ENCODE measurements at regions not wholly inside any gene's neighbourhood (a gene's known extent, or its start where the extent isn't known, plus 50 kb on each side); places are given as distances from the start of the nearest gene placed in this dataset.

DNA sequence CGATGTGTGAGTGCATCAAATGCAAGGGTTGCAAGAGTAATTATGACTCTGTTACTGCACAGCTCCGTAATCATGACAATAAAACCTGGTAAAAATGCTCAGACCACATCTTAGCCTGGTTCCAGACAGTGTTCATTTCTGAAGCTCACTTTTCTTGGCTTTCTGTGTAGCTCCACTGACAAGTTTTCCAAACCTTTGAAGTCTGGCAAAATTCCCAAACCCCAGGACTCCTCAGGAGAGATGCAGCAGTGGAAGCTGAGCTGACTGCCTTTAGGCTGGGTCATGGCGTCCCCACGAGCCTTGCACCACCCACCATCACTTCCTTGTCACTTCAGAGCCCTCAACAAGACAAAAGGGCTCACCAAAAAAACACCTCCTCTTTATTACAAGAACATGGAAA is 131.6 kb upstream of the TAS2R1 start:
- no peaks in the 10 kb centered on the region for H3K27me3 ChIP-seq (ENCODE audit: control insufficient read depth in 1 of 2, insufficient read depth in 2 of 2, low read length in 2 of 2)
- no peak overlapping the region for H3K27ac ChIP-seq (ENCODE audit: extremely low read length, insufficient read depth, low read length)
- no TSS peak for BruUV-seq (replicated peaks)
- ATAC-seq (no peak), FAIRE-seq (no peak), DNase-seq (ENCODE audit: low spot score) (no peak)
- no peak overlapping the region for H3K4me2 ChIP-seq (ENCODE audit: low read depth, low read length)
- TF ChIP-seq ZNF883 (CRISPR knock-in tag; IDR thresholded peaks at IDR 0.05; ENCODE audit: not compliant biosample characterization) (no peak), CCDC6 (CRISPR knock-in tag; IDR thresholded peaks at IDR 0.05) (no peak), ZMYM2 (CRISPR knock-in tag; IDR thresholded peaks at IDR 0.05) (no peak), AHR (CRISPR knock-in tag; IDR thresholded peaks at IDR 0.05) (no peak), ZNF343 (CRISPR knock-in tag; IDR thresholded peaks at IDR 0.05) (no peak), ZSCAN31 (CRISPR knock-in tag; IDR thresholded peaks at IDR 0.05; ENCODE audit: low read depth) (no peak), PPARG (CRISPR knock-in tag; conservative IDR thresholded peaks at IDR 0.05) (no peak), YEATS4 (CRISPR knock-in tag; IDR thresholded peaks at IDR 0.05; ENCODE audit: borderline replicate concordance) (no peak), SIX4 (CRISPR knock-in tag; IDR thresholded peaks at IDR 0.05) (no peak), ETV5 (CRISPR knock-in tag; IDR thresholded peaks at IDR 0.05; ENCODE audit: borderline replicate concordance) (no peak), ZNF761 (CRISPR knock-in tag; conservative IDR thresholded peaks at IDR 0.05) (no peak), MLLT10 (CRISPR knock-in tag; IDR thresholded peaks at IDR 0.05) (no peak), KMT2A (CRISPR knock-in tag; IDR thresholded peaks at IDR 0.05) (no peak), MZF1 (CRISPR knock-in tag; IDR thresholded peaks at IDR 0.05; ENCODE audit: borderline replicate concordance) (no peak), NCOR1 (IDR thresholded peaks at IDR 0.05; ENCODE audit: borderline replicate concordance, low read length) (no peak)
- TF ChIP-seq, protein P1, sequence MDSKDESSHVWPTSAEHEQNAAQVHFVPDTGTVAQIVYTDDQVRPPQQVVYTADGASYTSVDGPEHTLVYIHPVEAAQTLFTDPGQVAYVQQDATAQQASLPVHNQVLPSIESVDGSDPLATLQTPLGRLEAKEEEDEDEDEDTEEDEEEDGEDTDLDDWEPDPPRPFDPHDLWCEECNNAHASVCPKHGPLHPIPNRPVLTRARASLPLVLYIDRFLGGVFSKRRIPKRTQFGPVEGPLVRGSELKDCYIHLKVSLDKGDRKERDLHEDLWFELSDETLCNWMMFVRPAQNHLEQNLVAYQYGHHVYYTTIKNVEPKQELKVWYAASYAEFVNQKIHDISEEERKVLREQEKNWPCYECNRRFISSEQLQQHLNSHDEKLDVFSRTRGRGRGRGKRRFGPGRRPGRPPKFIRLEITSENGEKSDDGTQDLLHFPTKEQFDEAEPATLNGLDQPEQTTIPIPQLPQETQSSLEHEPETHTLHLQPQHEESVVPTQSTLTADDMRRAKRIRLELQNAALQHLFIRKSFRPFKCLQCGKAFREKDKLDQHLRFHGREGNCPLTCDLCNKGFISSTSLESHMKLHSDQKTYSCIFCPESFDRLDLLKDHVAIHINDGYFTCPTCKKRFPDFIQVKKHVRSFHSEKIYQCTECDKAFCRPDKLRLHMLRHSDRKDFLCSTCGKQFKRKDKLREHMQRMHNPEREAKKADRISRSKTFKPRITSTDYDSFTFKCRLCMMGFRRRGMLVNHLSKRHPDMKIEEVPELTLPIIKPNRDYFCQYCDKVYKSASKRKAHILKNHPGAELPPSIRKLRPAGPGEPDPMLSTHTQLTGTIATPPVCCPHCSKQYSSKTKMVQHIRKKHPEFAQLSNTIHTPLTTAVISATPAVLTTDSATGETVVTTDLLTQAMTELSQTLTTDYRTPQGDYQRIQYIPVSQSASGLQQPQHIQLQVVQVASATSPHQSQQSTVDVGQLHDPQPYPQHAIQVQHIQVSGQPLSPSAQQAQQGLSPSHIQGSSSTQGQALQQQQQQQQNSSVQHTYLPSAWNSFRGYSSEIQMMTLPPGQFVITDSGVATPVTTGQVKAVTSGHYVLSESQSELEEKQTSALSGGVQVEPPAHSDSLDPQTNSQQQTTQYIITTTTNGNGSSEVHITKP (CRISPR knock-in tag; IDR thresholded peaks at IDR 0.05; ENCODE audit: low read depth): no peak
- TF ChIP-seq, protein P2, sequence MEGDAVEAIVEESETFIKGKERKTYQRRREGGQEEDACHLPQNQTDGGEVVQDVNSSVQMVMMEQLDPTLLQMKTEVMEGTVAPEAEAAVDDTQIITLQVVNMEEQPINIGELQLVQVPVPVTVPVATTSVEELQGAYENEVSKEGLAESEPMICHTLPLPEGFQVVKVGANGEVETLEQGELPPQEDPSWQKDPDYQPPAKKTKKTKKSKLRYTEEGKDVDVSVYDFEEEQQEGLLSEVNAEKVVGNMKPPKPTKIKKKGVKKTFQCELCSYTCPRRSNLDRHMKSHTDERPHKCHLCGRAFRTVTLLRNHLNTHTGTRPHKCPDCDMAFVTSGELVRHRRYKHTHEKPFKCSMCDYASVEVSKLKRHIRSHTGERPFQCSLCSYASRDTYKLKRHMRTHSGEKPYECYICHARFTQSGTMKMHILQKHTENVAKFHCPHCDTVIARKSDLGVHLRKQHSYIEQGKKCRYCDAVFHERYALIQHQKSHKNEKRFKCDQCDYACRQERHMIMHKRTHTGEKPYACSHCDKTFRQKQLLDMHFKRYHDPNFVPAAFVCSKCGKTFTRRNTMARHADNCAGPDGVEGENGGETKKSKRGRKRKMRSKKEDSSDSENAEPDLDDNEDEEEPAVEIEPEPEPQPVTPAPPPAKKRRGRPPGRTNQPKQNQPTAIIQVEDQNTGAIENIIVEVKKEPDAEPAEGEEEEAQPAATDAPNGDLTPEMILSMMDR (CRISPR knock-in tag; IDR thresholded peaks at IDR 0.05): no peak
- TF ChIP-seq, protein P3, sequence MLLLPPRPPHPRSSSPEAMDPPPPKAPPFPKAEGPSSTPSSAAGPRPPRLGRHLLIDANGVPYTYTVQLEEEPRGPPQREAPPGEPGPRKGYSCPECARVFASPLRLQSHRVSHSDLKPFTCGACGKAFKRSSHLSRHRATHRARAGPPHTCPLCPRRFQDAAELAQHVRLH (CRISPR knock-in tag; IDR thresholded peaks at IDR 0.05; ENCODE audit: borderline replicate concordance, low read depth): no peak
- H2AFZ ChIP-seq (ENCODE audit: low read length): no peak overlapping the region
- H3K79me2 ChIP-seq (ENCODE audit: insufficient read depth, low read length): no peaks in the 10 kb centered on the region
- no peaks in the 10 kb centered on the region for H3K36me3 ChIP-seq (replicated peaks in 1 of 2; ENCODE audit: control insufficient read depth in 1 of 2, insufficient read depth in 2 of 2, low read length in 2 of 2)
- H3K9me3 ChIP-seq (ENCODE audit: low read length): no peaks in the 10 kb centered on the region
- H3K9ac ChIP-seq (ENCODE audit: insufficient read depth, low read depth, low read length): no peak overlapping the region
- no peaks in the 10 kb centered on the region for H4K20me1 ChIP-seq (ENCODE audit: insufficient read depth, low read length)
- no peak overlapping the region for H3K4me3 ChIP-seq (replicated peaks in 1 of 3; ENCODE audit: insufficient read depth in 1 of 3, low read depth in 2 of 3, low read length in 3 of 3)
- intact Hi-C loops (cut with micrococcal nuclease; ENCODE audit: unreplicated experiment) (no loop called here), in situ Hi-C loops (cut with HindIII; ENCODE audit: extremely low pct_ligation_motif_present, low pct_unique_long_range_greater_than_20kb) (no loop called here)
- H3K4me1 ChIP-seq (ENCODE audit: insufficient read depth, low read length): no peaks in the 10 kb centered on the region
- WGBS (ENCODE audit: low lambda C conversion rate): 25% methylated on average over 4 of the region's 4 CpGs
- POLR2A ChIA-PET: no interaction called here
- CTCF ChIA-PET (ENCODE audit: low intra/inter-chr PET ratio, low total read pairs): no interaction called here
